ENCODE measurements at regions not wholly inside any gene's neighbourhood (a gene's known extent, or its start where the extent isn't known, plus 50 kb on each side); places are given as distances from the start of the nearest gene placed in this dataset.
"Not testable (repeated sequence)": the region's sequence is repeated elsewhere in the genome, so short reads cannot be mapped to it uniquely, and the experiment has no call there.

DNA sequence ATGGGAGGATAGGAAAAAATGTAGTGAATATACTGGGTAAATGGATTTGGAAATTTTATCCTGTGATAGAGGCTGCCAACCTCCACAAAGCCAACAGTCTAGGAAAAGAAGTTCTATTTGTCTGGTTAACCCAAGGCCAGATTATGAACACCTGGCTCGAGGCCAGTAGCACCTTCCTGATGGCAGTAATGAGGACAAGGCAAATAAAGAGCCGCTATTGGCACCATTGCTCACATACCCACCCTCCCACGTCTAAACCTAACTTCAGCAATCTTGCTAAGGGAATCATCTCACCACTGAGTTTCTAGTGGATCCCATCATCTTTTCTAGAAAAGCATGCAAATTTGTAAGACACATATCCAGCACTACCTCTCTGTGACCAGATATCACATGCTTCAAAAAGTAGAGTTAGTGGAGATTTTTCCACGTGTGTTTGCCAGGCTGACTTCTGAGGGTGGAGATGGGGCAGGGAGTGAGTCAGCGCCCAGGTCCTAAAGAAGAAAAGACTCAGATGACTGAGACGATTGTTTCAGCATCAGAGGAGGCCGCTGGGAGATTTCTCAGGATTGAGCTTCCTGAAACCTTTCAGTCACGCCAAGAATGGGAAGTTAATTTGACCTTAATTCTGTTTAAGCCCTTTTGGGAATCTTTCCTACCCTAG is 362.9 kb downstream of the EMP1 start:
- in situ Hi-C loops (cut with HindIII; ENCODE audit: low pct_unique_long_range_greater_than_20kb, low sequenced_read_pairs) = no loop called here
- no peak for DNase-seq (ENCODE audit: low read depth)

DNA sequence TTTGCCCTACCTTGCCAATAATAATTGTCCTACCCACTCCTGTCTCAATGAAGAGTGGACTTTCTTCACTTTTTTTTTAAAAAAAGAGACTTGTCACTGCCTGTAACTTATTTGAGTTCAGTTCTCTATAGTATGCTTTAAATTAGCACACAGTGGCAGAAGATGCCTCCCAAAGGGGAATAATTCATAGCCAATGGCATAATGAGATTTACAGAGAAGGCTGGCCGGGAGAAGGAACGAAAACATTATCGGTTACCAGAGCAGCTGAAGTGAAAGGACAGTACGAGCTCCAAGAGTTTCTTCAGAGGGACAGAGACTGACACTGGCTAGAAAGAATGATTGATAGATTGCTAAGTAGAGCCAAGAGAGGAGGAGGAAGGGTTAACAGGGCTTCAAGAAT is 356.3 kb downstream of the EMP1 start:
- in situ Hi-C loops (cut with HindIII; ENCODE audit: low pct_unique_long_range_greater_than_20kb, low sequenced_read_pairs) = no loop called here
- DNase-seq (ENCODE audit: low read depth) = no peak

DNA sequence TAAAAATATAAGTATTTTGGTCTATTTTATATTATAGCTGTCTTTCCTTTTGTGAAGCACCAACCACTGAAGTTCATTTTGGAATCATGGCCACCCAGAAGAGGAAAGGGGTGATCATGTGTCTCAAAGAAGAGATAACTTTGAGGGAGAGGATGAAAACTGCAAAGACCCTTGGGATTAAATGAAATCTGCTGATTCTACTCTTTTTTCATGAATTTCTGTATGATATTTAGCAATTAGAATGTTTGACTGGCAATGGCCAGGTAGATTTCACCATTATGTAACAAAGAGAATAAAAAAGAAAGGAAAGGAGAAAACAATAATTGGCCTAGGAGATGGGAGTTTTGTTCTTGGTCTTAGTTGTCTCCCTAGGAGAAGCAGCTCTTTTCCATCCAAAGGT is 350.8 kb downstream of the EMP1 start:
- no peak for DNase-seq (ENCODE audit: low read depth)
- in situ Hi-C loops (cut with HindIII; ENCODE audit: low pct_unique_long_range_greater_than_20kb, low sequenced_read_pairs) = no loop called here

DNA sequence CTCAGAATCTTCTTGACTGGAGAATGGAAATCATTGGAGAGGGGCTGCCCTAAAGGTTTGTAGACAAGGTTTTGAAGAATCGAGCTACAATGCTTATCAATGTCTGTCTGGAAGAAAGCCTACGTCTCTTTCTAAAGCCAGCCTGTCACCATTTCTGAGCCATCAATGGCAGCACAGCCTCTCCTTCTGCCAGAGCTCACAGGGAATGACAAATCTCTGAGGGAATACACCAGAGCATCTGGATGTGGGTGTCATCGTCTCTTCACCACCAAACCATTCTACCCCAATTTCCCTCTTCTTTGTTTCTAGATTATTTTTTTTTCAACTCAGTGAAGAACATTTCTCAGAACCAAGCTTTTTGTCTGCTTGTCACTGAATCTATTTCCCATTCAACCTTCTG is 349.7 kb downstream of the EMP1 start:
- in situ Hi-C loops (cut with HindIII; ENCODE audit: low pct_unique_long_range_greater_than_20kb, low sequenced_read_pairs) = no loop called here
- no peak for DNase-seq (ENCODE audit: low read depth)

DNA sequence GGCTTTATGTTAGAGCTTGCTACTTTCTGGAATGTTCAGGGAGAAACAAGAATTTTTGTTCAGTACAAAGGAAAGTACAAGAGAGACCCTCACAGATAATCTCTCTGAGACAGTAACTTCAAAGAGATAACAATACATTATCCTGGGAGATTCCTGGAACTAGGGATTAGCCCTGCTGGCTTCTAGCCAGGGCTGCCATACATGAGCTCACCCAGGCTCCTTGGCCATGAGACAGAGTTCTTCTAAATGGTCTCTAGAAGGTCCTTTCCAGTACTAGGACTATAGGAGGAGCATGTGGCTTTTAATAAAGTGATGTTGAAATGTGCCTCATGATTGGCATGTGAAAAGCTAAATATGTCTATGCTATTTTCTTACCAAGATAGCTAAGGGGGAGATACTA is 342.5 kb downstream of the EMP1 start:
- in situ Hi-C loops (cut with HindIII; ENCODE audit: low pct_unique_long_range_greater_than_20kb, low sequenced_read_pairs) = no loop called here
- DNase-seq (ENCODE audit: low read depth) = no peak

DNA sequence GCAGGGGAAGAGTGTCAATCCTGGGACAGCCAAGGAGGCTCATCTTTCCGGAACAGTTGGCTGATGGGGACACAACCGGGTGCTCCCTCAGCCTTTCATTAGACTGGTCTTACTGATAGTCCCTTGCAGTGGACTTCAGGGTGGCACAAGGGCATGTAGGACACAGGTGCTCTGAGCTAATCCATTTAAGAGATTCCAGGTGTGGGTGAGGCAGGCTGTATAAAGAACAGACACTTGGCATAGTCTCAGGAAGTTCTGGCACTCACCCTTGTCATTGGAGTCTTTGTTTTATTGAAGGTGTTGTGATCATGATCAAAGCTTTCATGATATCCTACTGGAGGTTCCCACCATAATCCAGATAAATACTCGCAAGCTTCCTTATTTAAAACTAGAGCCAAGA is 341.6 kb downstream of the EMP1 start:
- no peak for DNase-seq (ENCODE audit: low read depth)
- in situ Hi-C loops (cut with HindIII; ENCODE audit: low pct_unique_long_range_greater_than_20kb, low sequenced_read_pairs) = no loop called here

DNA sequence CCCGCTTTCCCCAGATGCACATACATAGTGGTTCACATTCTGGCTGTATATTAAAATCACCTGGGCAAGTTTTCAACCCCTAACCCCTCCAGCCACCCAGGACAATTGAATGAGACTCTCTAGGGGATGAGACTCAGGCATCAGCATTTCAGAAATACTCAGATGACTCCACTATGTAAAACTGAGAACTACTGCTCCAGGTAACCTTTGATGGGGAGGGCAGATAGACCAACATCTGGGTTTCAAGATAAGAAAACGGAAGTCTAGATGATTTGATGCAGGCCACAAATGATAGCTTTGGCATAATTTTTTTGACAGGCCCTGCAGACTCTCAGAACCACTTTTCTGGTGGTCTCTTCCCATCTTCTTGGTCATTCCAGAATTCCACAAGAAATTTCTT is 341.1 kb downstream of the EMP1 start:
- in situ Hi-C loops (cut with HindIII; ENCODE audit: low pct_unique_long_range_greater_than_20kb, low sequenced_read_pairs) = no loop called here
- no peak for DNase-seq (ENCODE audit: low read depth)

DNA sequence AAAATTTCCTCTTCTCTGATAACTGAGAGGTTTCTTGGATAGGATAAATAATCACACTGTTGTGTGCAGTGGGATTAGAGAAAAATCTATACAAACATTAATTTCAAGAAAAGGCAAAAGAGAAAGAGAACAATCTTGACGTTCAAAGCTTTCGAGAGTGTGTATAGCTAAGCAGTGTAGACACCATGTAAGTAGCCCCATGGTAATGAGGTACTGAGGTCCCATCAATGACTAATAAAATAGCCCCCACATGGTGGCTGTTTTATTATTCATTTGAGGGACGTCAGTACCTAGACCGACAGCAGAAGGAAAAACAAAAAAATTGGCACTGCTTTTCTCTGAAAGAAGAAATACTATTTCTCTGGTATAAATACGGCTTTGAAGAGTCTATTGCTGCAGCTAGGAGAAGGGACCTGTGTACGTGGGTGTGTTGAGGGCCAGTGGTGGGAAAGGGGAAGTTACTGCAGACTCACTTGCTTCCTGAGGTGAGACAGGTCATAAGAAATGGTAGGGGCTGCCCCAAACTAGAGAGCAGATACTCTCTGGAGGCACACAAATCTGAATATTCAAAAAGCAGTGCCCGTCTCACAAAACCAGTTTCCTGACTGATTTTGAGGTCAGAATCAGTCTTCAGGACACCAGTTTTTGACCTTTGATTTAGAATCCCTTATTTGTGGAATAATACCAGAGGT is 339.8 kb downstream of the EMP1 start:
- in situ Hi-C loops (cut with HindIII; ENCODE audit: low pct_unique_long_range_greater_than_20kb, low sequenced_read_pairs) = no loop called here
- no peak for DNase-seq (ENCODE audit: low read depth)

DNA sequence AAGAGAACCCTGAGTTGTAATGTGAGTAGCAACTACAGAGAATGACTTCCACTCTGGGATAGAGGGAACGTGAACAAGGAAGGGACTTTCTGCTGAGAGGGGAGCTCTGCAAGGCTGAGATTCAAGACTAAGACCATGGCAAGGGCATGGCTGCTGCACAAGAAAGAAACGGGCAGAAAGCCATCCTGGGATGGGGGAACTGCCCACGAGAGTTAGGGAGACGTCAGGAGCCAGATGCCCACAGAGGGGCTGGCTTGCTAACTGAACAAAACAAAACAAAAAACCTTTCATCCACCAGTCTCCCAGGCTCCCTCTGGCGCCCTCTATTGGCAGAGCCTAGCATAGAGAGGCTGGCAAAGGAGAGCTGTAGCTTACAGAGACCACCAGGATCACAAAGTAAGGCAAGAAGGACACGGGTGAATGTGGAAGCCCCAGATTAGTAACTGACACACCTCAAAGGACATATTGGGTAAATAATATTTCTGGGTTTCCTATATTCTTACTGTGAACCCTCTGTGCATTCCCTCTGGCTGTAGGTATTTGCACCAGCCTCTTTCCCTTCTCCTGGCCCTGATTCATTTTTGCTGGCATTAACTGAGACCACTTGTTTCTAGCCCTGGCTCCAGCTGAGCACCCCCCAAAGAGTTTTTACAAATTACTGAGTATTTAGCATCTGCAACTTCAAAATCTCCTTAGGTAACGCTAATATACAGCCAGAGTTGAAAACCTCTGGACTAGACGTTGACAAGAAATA is 338.3 kb downstream of the EMP1 start:
- in situ Hi-C loops (cut with HindIII; ENCODE audit: low pct_unique_long_range_greater_than_20kb, low sequenced_read_pairs) = no loop called here
- DNase-seq (ENCODE audit: low read depth) = peak; percentile 51

DNA sequence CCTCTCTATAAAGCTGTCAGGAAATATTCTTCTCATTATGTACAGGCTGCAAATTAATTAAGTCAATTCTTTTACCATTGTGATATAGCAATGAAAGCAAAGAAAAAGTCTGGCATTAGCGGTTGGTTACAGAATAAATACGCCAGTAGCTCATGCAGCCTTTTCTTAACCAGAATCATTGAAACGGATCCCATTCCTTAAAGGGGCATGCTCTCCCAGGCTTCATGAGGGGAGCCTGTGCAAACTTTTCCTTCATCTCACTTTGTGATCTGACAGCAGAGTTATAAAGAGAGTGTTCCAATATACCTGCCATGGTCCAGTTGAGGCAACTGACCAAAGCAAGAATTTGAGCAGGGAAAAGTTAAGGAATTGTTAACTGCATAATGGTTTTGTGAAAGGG is 337.7 kb downstream of the EMP1 start:
- in situ Hi-C loops (cut with HindIII; ENCODE audit: low pct_unique_long_range_greater_than_20kb, low sequenced_read_pairs) = no loop called here
- DNase-seq (ENCODE audit: low read depth) = no peak

DNA sequence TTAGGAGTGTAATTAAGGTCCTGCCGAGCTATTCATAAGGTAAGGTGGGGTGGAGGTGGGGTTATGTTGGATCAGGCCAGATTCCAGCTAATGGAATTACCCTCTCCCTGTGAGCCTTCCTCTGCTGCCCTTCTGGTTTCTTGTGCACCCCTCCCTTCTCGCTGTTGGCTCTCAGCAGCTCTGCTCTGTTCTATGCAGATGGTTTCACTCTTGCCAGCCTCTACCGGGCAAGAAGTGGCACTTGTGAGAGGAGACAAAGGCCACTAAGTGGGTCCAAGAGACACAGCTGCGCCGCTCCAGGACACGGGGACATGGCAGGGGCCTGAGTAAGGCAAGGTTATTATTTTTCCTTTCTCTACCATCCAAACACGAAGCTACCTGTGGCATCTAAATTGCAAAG is 334.4 kb downstream of the EMP1 start:
- DNase-seq (ENCODE audit: low read depth) = no peak
- in situ Hi-C loops (cut with HindIII; ENCODE audit: low pct_unique_long_range_greater_than_20kb, low sequenced_read_pairs) = no loop called here

DNA sequence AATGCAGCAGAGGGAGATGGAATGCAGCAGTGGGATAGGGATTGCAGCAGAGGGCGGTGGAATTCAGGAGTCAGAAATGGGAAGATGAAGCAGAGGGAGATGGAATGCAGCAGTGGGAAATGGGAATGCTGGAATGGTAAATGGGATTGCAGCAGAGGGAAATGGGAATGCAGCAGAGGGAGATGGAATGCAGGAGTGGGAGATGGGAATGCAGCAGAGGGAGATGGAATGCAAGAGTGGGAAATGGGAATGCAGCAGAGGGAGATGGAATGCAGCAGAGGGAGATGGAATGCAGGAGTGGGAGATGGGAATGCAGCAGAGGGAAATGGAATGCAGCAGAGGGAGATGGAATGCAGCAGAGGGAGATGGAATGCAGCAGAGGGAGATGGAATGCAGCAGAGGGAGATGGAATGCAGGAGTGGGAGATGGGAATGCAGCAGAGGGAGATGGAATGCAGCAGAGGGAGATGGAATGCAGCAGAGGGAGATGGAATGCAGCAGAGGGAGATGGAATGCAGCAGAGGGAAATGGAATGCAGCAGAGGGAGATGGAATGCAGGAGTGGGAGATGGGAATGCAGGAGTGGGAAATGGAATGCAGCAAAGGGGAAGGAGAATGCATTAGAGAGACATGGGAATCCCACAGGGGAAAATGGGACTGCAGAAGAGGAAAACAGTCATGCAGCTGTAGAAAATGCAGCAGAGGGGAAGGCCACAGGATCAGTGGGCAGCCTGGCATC is 329.8 kb downstream of the EMP1 start:
- in situ Hi-C loops (cut with HindIII; ENCODE audit: low pct_unique_long_range_greater_than_20kb, low sequenced_read_pairs); DNase-seq (ENCODE audit: low read depth): not testable (repeated sequence)

DNA sequence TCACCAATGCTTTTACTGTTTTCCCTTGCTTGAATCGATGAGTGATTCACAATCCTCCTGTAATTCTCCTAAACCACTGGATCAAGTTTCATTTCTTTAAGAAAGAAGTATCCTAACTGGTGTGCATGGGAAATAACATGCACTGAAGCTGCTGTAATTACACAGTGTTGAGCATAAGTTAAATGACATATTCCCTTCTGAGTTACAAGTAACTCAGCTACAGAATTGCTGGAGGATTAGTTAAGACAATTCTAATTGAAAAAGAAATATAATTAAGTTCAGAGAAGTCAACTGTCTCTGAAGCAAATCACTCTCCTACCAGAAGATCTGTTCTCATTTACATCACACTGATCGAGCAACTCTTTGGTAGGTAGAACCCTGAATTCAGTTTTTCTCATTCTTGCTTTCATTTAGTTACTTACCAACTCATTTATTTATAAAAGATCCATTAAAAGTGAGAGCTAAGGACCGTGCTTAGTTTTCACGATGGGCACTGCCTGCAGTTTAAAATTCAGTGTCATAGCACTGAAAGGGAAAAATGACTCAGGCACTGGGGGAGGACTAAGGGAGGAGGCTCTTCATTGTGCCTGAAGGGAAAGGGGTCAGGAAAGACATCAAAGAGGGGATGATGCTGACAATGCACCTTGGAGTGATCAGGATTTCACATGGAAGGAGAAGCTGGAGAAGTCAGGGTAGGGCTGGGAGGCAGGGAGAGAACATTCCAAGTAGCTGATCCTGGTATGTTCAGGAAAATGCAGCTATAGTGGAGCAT is 327.2 kb downstream of the EMP1 start:
- in situ Hi-C loops (cut with HindIII; ENCODE audit: low pct_unique_long_range_greater_than_20kb, low sequenced_read_pairs) = no loop called here
- no peak for DNase-seq (ENCODE audit: low read depth)

DNA sequence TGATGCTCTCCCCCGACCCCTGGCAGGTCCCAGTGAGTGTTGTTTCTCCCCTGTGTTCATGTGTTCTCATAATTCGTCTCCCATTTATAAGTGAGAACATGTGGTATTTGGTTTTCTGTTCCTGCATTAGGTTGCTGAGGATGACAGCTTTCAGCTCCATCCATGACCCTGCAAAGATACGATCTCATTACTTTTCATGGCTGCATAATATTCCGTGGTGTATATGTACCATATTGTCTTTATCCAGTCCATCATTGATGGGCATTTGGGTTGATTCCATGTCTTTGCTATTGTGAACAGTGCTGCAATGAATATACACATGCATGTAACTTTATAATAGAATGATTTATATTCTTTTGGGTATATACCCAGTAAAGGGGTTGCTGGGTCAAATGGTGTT is 321.5 kb downstream of the EMP1 start:
- DNase-seq (ENCODE audit: low read depth); in situ Hi-C loops (cut with HindIII; ENCODE audit: low pct_unique_long_range_greater_than_20kb, low sequenced_read_pairs): not testable (repeated sequence)

DNA sequence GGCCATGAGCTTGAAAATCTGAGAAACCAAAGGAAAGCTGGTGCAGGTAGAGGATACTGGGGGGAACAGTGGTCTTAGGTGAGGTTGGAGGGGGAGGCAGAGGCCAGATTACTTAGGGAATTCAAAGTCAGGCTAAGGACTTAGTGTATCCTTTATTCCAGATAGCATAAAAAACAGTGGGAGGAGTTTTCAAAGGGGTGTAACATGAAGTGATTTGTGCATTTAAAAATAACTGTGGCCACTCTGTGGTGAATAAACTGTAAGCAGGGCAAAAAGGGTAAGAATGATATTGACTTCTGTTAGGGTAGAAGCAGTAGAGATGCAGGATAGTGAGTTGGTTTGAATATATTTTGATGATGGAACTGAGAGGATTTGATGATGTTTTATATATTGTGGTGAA is 313.2 kb downstream of the EMP1 start:
- in situ Hi-C loops (cut with HindIII; ENCODE audit: low pct_unique_long_range_greater_than_20kb, low sequenced_read_pairs) = no loop called here
- DNase-seq (ENCODE audit: low read depth) = no peak

DNA sequence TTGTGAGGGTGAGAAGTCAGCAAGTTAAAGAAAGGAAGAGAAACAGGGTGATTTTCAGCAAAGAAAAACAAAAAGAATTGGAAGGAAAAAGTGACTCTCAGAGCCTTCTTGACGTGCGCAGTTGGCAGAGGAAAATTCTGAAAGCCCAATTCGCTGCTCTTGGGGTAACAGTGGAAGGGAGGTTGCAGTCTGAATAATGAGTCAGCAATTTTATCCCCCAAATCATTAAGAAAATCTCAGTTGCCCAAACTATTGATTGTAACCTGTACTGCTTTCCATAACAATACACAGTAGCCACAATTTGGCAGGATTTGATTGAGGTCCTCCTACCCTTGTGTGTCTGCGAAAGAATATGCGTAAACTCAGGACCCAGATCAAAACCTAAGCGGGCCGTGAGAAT is 309.1 kb downstream of the EMP1 start:
- no peak for DNase-seq (ENCODE audit: low read depth)
- in situ Hi-C loops (cut with HindIII; ENCODE audit: low pct_unique_long_range_greater_than_20kb, low sequenced_read_pairs) = no loop called here

DNA sequence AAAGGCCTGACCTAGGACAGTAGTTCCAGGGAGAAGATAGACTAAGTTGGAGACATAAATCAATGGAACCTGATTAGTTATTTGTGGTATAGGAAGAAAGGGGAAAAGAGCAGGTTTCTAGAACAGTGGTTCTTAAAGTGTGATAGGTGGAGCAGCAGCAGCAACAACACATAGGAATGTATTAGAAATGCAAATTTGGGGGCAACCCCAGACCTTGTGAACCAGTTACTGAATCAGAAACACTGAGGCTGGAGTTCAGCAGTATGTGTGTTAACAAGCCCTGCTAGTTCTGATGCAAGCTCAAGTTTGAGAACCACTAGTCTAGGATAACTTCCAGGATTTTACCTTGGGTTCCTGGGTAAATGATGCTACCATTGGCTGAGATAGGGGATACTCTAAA is 308.7 kb downstream of the EMP1 start:
- DNase-seq (ENCODE audit: low read depth) = no peak

DNA sequence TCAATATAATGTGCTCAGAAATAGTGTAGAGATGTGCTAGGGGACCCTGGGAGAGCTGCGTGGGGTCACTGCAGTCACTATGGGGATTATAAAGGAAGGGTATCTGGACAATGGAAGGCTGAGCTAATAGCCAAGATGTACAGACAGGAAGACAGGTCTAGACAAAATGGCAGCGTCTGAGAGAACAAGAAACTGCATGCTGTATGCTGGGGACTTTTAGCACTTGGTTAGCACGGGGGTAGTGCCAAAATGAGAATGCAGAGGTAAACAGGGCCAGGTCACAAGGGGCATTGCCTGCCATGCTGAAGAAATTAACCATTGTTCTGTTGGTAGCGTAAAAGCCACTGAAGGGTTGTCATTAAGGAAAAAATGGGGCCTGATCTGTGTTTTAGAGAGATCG is 308.2 kb downstream of the EMP1 start:
- DNase-seq (ENCODE audit: low read depth) = no peak
- in situ Hi-C loops (cut with HindIII; ENCODE audit: low pct_unique_long_range_greater_than_20kb, low sequenced_read_pairs) = no loop called here

More for the DNA sequence above, 308.7 kb downstream of the EMP1 start:
- in situ Hi-C loops (cut with HindIII; ENCODE audit: low pct_unique_long_range_greater_than_20kb, low sequenced_read_pairs) = no loop called here
